Parathyroid adenoma (tissue), 2 donors: ENCODE measurements at regions not wholly inside any gene's neighbourhood (a gene's known extent, or its start where the extent isn't known, plus 50 kb on each side); places are given as distances from the start of the nearest gene placed in this dataset.

Source experiments
- H2AFZ ChIP-seq: fragments of 300-600 bp; sonication (generic); one replicate; pipeline ENCODE4 v1.7.0; 2017; ENCODE audit warnings: antibody characterized with exemption, mild to moderate bottlenecking
- H3K27ac ChIP-seq: fragments of 300-600 bp; sonication (generic); one replicate; pipeline ENCODE4 v1.7.0; 2017
- H3K27me3 ChIP-seq: fragments of 300-600 bp; sonication (generic); one replicate; pipeline ENCODE4 v1.7.0; 2017; ENCODE audit warnings: low read length; ENCODE audit not compliant: control insufficient read depth, insufficient read depth
- H3K36me3 ChIP-seq: fragments of 300-600 bp; sonication (generic); one replicate; pipeline ENCODE4 v1.7.0; 2017; ENCODE audit warnings: low read length; ENCODE audit not compliant: control insufficient read depth, insufficient read depth
- H3K4me1 ChIP-seq: fragments of 300-600 bp; sonication (generic); one replicate; pipeline ENCODE4 v1.7.0; 2017; ENCODE audit warnings: control low read depth
- H3K4me2 ChIP-seq: fragments of 300-600 bp; sonication (generic); one replicate; pipeline ENCODE4 v1.7.0; 2017; ENCODE audit warnings: low read length
- H3K4me3 ChIP-seq: fragments of 300-600 bp; sonication (generic); one replicate; pipeline ENCODE4 v1.7.0; 2017; ENCODE audit warnings: low read depth, low read length
- H3K79me2 ChIP-seq: fragments of 300-600 bp; sonication (generic); one replicate; pipeline ENCODE4 v1.7.0; 2017; ENCODE audit warnings: control low read depth
- H3K9ac ChIP-seq: fragments of 300-600 bp; sonication (generic); one replicate; pipeline ENCODE4 v1.7.0; 2017; ENCODE audit warnings: mild to moderate bottlenecking
- H3K9me3 ChIP-seq: fragments of 300-600 bp; sonication (generic); one replicate; pipeline ENCODE4 v1.7.0; 2017; ENCODE audit warnings: low read length; ENCODE audit not compliant: control insufficient read depth
- CTCF ChIP-seq: fragments of 300-600 bp; sonication (generic); IDR thresholded peaks from one replicate; pipeline ENCODE4 v1.7.0; 2017; ENCODE audit warnings: antibody characterized with exemption, mild to moderate bottlenecking
- donor health status: primary hyperparathyroidism.

DNA sequence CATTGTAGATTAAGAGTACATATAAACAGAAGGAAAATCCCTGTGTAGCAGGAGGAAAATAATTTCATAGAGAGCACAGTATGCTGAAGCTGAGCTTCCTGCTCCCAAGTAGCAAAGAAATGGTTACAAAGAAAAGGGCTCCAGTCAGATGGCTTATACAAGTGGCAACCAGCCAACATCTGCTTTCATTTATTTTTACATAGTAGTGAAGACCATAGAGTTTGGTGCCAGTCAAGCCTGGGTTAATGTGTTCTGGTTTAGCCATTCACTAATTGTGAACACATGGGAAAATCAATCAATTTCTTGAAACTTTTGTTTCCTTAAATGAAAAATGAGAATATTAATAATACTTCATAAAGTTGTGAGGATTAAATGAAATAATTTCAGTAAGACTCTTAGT, 111.3 kb upstream of the ELOVL6 start:
- Histone ChIP-seq H2AFZ (no peak overlapping the region), H3K36me3 (no peaks in the 10 kb centered on the region), H3K27ac (no peak overlapping the region), H3K27me3 (no peaks in the 10 kb centered on the region), H3K4me1 (no peaks in the 10 kb centered on the region), H3K9me3 (no peaks in the 10 kb centered on the region), H3K9ac (no peak overlapping the region), H3K4me2 (no peak overlapping the region), H3K79me2 (no peaks in the 10 kb centered on the region), H3K4me3 (no peak overlapping the region)
- no peak for TF ChIP-seq CTCF

- no peaks in the 10 kb centered on the region for H3K27me3 ChIP-seq
- H3K4me3 ChIP-seq, result no peak overlapping the region
- no peaks in the 10 kb centered on the region for H3K36me3 ChIP-seq
- no peaks in the 10 kb centered on the region for H3K9me3 ChIP-seq
- H3K27ac ChIP-seq, result no peak overlapping the region
- TF ChIP-seq CTCF, result no peak
- H3K4me2 ChIP-seq, result no peak overlapping the region
- no peaks in the 10 kb centered on the region for H3K79me2 ChIP-seq
- H3K9ac ChIP-seq, result no peak overlapping the region
- no peaks in the 10 kb centered on the region for H3K4me1 ChIP-seq
- H2AFZ ChIP-seq, result no peak overlapping the region
Measured at GRCh38 chr4:110306303-110306702, 107.9 kb upstream of the ELOVL6 start.

GRCh38 chr4:110305455-110305854, 107.0 kb upstream of the ELOVL6 start:
- Histone ChIP-seq H3K9ac (no peak overlapping the region), H3K4me3 (no peak overlapping the region), H3K4me2 (no peak overlapping the region), H3K9me3 (no peaks in the 10 kb centered on the region), H3K36me3 (no peaks in the 10 kb centered on the region), H3K79me2 (no peaks in the 10 kb centered on the region), H2AFZ (no peak overlapping the region), H3K27me3 (no peaks in the 10 kb centered on the region), H3K4me1 (no peaks in the 10 kb centered on the region), H3K27ac (no peak overlapping the region)
- no peak for TF ChIP-seq CTCF

- no peak overlapping the region for H3K9ac ChIP-seq
- TF ChIP-seq CTCF, result no peak
- no peaks in the 10 kb centered on the region for H3K9me3 ChIP-seq
Measured at GRCh38 chr4:110296892-110297291, 98.5 kb upstream of the ELOVL6 start.

GRCh38 chr4:110294165-110294564, 95.8 kb upstream of the ELOVL6 start:
- Histone ChIP-seq H3K4me3 (no peak overlapping the region), H3K36me3 (no peaks in the 10 kb centered on the region), H2AFZ (no peak overlapping the region), H3K27me3 (no peaks in the 10 kb centered on the region), H3K9me3 (no peaks in the 10 kb centered on the region), H3K4me2 (no peak overlapping the region), H3K27ac (no peak overlapping the region), H3K79me2 (no peaks in the 10 kb centered on the region), H3K9ac (no peak overlapping the region), H3K4me1 (no peaks in the 10 kb centered on the region)
- TF ChIP-seq CTCF, result no peak

More at GRCh38 chr4:110296892-110297291, 98.5 kb upstream of the ELOVL6 start:
- Histone ChIP-seq H2AFZ (no peak overlapping the region), H3K4me1 (no peaks in the 10 kb centered on the region), H3K36me3 (no peaks in the 10 kb centered on the region), H3K4me2 (no peak overlapping the region), H3K4me3 (no peak overlapping the region), H3K27me3 (no peaks in the 10 kb centered on the region), H3K79me2 (no peaks in the 10 kb centered on the region), H3K27ac (no peak overlapping the region)
